ENCODE measurements at regions not wholly inside any gene's neighbourhood (a gene's known extent, or its start where the extent isn't known, plus 50 kb on each side); places are given as distances from the start of the nearest gene placed in this dataset.

- ChIA-PET POLR2A (no interaction called here), RAD21 (ENCODE audit: unreplicated experiment) (no interaction called here), SMC1A (ENCODE audit: uncharacterized antibody, unreplicated experiment) (no interaction called here), CTCF (interaction anchor here (0.6 kb wide), 1 partner anchor 239 kb away, joined by 5 read pairs; no protein-coding TSS in a partner anchor)
- no TSS peak for BruUV-seq (replicated peaks)
- FAIRE-seq = no peak
- Histone ChIP-seq H2AFZ (ENCODE audit: control insufficient read depth, low read depth, low read length) (no peak overlapping the region), H3K27me3 (replicated peaks in 1 of 2; ENCODE audit: control insufficient read depth in 2 of 2, insufficient read depth in 2 of 2, low read length in 1 of 2) (no peaks in the 10 kb centered on the region; a peak in 1 of 4 replicates), H3K4me1 (ENCODE audit: control insufficient read depth, insufficient read depth, low read length) (no peaks in the 10 kb centered on the region), H3K4me3 (no peak overlapping the region), H3K4me2 (ENCODE audit: control insufficient read depth, insufficient read depth) (no peak overlapping the region), H3K9ac (ENCODE audit: control insufficient read depth, insufficient read depth, low read length) (no peak overlapping the region), H3K27ac (ENCODE audit: control insufficient read depth, insufficient read depth) (no peak overlapping the region), H3K79me2 (ENCODE audit: control insufficient read depth, insufficient read depth, low read length) (no peaks in the 10 kb centered on the region), H3K9me3 (replicated peaks; ENCODE audit: control insufficient read depth, insufficient read depth, low read length) (no peaks in the 10 kb centered on the region), H3K36me3 (ENCODE audit: control insufficient read depth in 2 of 2, insufficient read depth in 2 of 2, low read length in 1 of 2) (no peaks in the 10 kb centered on the region), H4K20me1 (ENCODE audit: control insufficient read depth, insufficient read depth) (no peaks in the 10 kb centered on the region)
- no peak for ATAC-seq
- no peak for DNase-seq (ENCODE audit: low read depth, low spot score)
- TF ChIP-seq NBN (IDR thresholded peaks at IDR 0.05) (no peak), RFX5 (IDR thresholded peaks at IDR 0.05; ENCODE audit: low read depth, low read length) (no peak), HCFC1 (IDR thresholded peaks at IDR 0.05; ENCODE audit: low read length) (no peak), EP300 (IDR thresholded peaks at IDR 0.05; ENCODE audit: borderline replicate concordance in 1 of 2, control insufficient read depth in 1 of 2, low read depth in 2 of 2, low read length in 2 of 2) (no peak), IRF5 (IDR thresholded peaks at IDR 0.05; ENCODE audit: borderline replicate concordance) (no peak), NR2C1 (IDR thresholded peaks at IDR 0.05) (no peak), NR2C2 (IDR thresholded peaks at IDR 0.05; ENCODE audit: borderline replicate concordance, control insufficient read depth, insufficient read length, low read depth) (no peak)
- intact Hi-C loops (cut with micrococcal nuclease; ENCODE audit: unreplicated experiment) (no loop called here), in situ Hi-C loops (cut with MboI) (no loop called here)
- 61% methylated on average over 4 of the region's 5 CpGs for WGBS (ENCODE audit: insufficient coverage, insufficient replicate concordance, low lambda C conversion rate, missing lambda C conversion rate)
These were observed 328.0 kb downstream of the RAPGEF2 start for GRCh38 chr4:159430896-159431295.

GRCh38 chr4:159432436-159432835 lies 329.6 kb downstream of the RAPGEF2 start:
- intact Hi-C loops (cut with micrococcal nuclease; ENCODE audit: unreplicated experiment) (no loop called here), in situ Hi-C loops (cut with MboI) (no loop called here)
- Histone ChIP-seq H3K9me3 (replicated peaks; ENCODE audit: control insufficient read depth, insufficient read depth, low read length) (no peaks in the 10 kb centered on the region; the same call in 2 of the 3 replicates), H3K27me3 (replicated peaks in 1 of 2; ENCODE audit: control insufficient read depth in 2 of 2, insufficient read depth in 2 of 2, low read length in 1 of 2) (no peaks in the 10 kb centered on the region; a peak in 1 of 4 replicates), H4K20me1 (ENCODE audit: control insufficient read depth, insufficient read depth) (no peaks in the 10 kb centered on the region), H3K4me3 (no peak overlapping the region), H2AFZ (ENCODE audit: control insufficient read depth, low read depth, low read length) (no peak overlapping the region), H3K9ac (ENCODE audit: control insufficient read depth, insufficient read depth, low read length) (no peak overlapping the region), H3K36me3 (ENCODE audit: control insufficient read depth in 2 of 2, insufficient read depth in 2 of 2, low read length in 1 of 2) (no peaks in the 10 kb centered on the region), H3K27ac (ENCODE audit: control insufficient read depth, insufficient read depth) (no peak overlapping the region), H3K4me2 (ENCODE audit: control insufficient read depth, insufficient read depth) (no peak overlapping the region), H3K4me1 (ENCODE audit: control insufficient read depth, insufficient read depth, low read length) (no peaks in the 10 kb centered on the region), H3K79me2 (ENCODE audit: control insufficient read depth, insufficient read depth, low read length) (no peaks in the 10 kb centered on the region)
- DNase-seq (ENCODE audit: low read depth, low spot score) (no peak), ATAC-seq (no peak), FAIRE-seq (no peak)
- CTCF ChIA-PET = no interaction called here
- POLR2A ChIA-PET = no interaction called here
- BruUV-seq (replicated peaks) = no TSS peak
- SMC1A ChIA-PET (ENCODE audit: uncharacterized antibody, unreplicated experiment) = no interaction called here
- 1% methylated on average over 3 of the region's 3 CpGs for WGBS (ENCODE audit: insufficient coverage, insufficient replicate concordance, low lambda C conversion rate, missing lambda C conversion rate)
- RAD21 ChIA-PET (ENCODE audit: unreplicated experiment) = no interaction called here
- TF ChIP-seq ATF7 (IDR thresholded peaks at IDR 0.05; ENCODE audit: low read depth) (no peak), MAX (IDR thresholded peaks at IDR 0.05; ENCODE audit: low read depth, low read length) (no peak), E4F1 (IDR thresholded peaks at IDR 0.05; ENCODE audit: borderline replicate concordance, partially characterized antibody) (no peak), IRF3 (IDR thresholded peaks at IDR 0.05) (no peak)
